GM10266 (cell line): ENCODE measurements at regions not wholly inside any gene's neighbourhood (a gene's known extent, or its start where the extent isn't known, plus 50 kb on each side); places are given as distances from the start of the nearest gene placed in this dataset.

Experiments used
- DNase-seq: peaks from one replicate; pipeline ENCODE4 v3.0.0; 2012; ENCODE audit errors: extremely low spot score
- TF ChIP-seq, protein P1 (sequence below): IDR thresholded peaks from 2 replicates; pipeline ENCODE4 v1.5.1; 2012; ENCODE audit warnings: mild to moderate bottlenecking, low read depth; ENCODE audit not compliant: control insufficient read depth, insufficient read depth; ENCODE audit errors: missing control alignments

DNA sequence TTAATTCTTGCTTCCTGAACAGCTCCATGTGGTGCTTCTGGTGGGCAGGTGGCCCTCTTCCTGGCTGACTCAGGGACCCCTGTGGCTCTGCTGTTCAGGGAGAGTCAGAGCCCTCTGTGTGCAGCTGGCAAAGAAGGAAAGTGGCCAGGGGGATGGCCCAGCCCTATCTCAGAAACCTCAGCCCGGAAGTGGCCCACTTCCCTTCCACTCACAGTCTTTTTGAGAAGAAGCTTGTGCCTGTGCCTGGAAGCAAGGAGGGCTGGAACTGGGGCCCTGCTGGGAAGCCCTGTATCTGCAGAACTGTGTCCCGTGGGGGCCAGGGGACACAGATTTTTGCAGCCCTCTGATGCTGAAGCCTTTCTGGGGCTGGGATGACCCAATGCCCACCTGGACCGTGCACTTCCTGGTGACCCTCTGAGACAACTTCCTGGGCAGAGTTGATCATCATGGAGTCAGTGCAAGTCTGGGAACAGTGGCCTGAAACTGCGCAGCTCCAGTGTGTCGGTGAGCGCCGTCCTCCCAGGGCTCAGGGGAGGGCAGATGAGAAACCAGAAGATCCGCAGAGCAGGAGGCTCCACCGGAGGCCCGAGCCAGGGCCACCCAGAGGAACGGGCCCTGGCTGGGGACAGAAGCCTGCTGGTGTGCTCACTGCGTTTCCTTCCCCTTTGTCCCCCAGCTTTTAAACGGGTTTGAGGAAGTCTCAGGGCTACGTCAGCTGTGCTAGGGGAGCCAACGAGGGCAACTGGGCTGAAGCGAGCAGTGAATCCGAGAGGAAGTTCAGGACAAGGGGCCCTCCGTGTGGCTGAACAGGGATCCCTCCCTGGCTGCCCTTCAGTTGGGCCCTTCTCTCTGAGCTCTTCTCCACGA lies 217.4 kb upstream of the RTL1 start:
- no peak for DNase-seq
- TF ChIP-seq, protein P1, sequence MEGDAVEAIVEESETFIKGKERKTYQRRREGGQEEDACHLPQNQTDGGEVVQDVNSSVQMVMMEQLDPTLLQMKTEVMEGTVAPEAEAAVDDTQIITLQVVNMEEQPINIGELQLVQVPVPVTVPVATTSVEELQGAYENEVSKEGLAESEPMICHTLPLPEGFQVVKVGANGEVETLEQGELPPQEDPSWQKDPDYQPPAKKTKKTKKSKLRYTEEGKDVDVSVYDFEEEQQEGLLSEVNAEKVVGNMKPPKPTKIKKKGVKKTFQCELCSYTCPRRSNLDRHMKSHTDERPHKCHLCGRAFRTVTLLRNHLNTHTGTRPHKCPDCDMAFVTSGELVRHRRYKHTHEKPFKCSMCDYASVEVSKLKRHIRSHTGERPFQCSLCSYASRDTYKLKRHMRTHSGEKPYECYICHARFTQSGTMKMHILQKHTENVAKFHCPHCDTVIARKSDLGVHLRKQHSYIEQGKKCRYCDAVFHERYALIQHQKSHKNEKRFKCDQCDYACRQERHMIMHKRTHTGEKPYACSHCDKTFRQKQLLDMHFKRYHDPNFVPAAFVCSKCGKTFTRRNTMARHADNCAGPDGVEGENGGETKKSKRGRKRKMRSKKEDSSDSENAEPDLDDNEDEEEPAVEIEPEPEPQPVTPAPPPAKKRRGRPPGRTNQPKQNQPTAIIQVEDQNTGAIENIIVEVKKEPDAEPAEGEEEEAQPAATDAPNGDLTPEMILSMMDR: no peak

DNA sequence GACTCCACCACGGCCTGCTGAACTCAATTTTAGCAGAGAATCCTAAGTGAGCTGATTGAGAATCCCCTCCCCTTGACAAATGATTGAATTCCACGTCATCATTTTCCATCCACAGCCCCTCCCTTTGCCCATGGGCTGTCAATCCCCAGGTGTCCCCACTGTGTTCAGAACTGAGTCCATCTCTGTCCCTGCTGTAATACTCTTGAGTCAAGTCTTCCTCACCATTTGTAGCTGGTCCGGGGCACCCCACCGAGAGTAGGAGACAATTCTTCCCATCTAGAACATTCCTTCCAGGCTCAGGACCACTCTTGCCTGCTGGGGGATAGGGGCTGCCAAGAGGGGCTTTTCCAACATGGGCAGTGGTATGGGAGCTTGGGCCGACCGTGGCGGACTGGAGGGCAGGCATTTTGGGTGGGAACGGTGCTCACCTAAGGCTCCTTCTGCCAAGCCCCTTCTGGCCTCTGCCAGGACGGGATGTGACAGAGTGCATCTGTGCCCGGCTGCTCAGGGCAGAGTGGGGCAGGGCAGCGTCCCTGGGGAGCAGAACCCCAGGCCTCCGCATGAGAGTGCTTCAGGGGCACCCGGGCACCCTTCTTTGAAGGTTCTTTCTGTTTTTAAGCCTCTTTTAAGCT lies 218.1 kb upstream of the RTL1 start:
- DNase-seq: no peak
- TF ChIP-seq, protein P1: no peak

DNA sequence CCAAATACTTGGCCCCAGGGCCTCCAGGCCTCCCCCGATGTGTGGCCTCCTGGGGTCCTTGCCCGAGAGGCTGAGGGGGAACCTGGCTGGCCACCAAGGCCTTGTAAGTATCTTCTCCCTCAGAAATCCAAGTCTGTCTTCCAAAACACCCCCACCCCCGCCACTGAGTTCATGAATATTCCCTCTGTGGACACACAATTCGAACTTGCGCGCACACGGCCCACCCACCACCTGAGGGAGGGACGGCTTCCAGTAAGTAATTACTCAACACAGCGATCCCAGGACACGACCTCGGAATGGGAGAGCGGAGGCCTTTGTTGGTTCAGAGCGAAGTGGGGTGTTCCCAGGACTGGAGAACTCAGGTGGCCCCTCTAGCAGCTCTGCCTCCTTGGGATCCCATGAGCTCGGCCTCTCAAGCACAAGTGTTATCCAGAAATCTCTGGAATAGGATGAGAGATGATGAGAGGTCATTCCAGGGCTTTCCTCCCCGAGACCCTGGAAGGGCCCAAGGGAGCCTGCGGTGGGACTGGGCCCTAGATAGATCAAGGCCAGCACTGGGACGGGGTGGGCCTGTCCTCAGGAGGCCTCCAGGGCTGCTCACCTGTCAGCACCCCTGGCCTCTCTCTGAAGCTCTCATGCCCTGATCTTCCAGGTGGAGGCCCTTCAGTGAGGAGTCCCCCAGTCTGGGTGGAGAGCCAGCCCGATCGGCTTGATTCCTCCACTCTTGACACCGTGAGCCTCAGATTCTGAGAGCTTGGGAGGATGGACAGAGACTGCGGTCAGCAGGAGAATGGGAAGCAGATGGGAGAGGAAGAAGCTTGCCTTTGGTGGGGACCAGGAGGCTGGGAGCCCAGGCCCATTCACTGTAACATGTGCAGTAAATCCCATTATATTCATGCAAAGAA lies 219.0 kb upstream of the RTL1 start:
- DNase-seq: no peak
- TF ChIP-seq, protein P1: no peak

DNA sequence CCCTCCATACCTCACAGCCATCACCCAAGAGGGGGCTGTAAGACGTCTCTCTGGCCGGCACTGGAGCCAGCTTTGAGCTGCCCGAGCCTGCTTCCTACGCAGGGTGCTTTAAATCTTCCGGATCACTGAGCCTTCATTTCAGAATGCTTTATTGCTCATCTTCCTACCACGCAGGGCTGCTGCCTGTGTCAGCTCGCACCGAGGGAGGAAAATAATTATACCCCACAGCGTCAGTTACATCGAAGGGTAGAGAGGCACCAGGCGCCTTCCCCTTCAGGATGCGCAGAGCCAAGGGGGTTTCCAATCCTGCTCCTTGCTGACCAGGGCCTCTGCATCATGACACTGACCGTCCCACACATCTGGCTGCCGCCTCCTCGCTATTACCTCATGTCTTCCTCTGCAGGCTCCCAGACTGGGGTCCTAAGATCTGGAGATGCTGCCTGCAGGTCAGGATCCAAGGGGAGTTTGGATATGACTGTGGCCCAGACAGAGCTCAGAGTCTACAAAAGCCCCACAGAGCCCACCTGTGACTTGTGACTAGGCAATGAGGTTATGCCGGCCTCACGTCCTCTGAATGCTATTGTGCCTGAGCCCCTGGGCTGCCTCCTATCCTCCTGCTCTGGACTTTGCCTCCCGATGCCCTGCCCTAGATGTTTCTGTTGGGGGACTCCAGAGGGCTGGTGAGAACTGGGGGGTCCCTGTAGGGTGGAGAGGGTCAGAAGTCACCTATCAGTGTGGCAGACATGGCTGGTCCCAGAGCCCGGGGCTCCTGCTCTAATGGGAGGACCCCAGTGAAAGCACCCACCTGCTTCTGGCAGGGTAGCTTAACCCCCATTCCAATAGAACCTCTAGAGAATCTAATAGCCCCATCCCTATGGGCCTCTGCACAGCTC lies 220.3 kb upstream of the RTL1 start:
- no peak for DNase-seq

DNA sequence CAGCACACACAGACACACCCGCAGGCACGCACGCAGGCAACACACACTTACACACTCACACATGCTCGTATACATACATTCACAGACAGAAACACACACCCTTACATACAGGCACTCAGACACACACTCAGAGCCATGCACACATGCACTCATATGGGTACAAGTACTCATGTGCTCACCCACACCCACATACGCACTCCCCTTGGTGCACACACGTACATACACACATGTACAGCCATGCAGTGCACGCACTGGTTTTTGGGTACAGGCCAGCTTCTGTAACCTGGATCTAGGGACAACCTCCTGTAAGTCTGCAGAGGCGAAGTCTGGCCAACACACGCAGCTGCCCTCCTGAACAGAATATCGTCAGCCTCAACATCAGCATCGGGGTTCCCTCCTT lies 221.3 kb upstream of the RTL1 start:
- TF ChIP-seq, protein P1: no peak
- DNase-seq: no peak

More for the DNA sequence above, 220.3 kb upstream of the RTL1 start:
- TF ChIP-seq, protein P1: no peak

DNA sequence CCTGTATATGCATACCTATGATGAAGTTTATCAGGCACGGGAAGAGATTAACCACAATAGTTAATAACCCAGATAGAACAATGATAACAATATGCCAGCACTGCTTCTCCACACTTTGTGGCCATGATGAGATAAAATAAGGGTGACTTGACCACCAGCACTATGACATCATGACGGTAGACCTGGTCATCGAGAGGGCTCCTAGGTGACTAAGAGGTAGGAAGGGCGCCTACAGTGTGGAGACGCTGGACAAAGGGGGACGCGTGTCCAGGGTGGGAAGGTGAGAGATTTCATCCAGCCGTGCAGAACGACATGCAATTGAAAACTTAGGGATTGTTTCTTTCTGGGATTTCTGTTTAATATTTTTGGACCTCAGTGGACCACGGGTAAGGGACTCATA lies 221.8 kb upstream of the RTL1 start:
- DNase-seq: no peak
- TF ChIP-seq, protein P1: no peak
